ENCODE measurements at regions not wholly inside any gene's neighbourhood (a gene's known extent, or its start where the extent isn't known, plus 50 kb on each side); places are given as distances from the start of the nearest gene placed in this dataset.

- Mint-ChIP-seq H3K36me3 (ENCODE audit: low read depth, unreplicated experiment) (no peaks in the 10 kb centered on the region), H3K4me3 (ENCODE audit: unreplicated experiment) (no peak overlapping the region), H3K27ac (ENCODE audit: unreplicated experiment) (no peak overlapping the region), H3K4me1 (ENCODE audit: unreplicated experiment) (peaks cover 6% of the 10 kb centered on the region), H3K9me3 (ENCODE audit: unreplicated experiment) (no peaks in the 10 kb centered on the region), H3K27me3 (ENCODE audit: unreplicated experiment) (peaks cover 4% of the 10 kb centered on the region)
- no peak for TF ChIP-seq CTCF (IDR thresholded peaks at IDR 0.05; ENCODE audit: unreplicated experiment)
- DNase-seq (ENCODE audit: low spot score) = no peak
Observed at GRCh38 chr19:31674503-31675192, 325.4 kb upstream of the TSHZ3 start.

DNA sequence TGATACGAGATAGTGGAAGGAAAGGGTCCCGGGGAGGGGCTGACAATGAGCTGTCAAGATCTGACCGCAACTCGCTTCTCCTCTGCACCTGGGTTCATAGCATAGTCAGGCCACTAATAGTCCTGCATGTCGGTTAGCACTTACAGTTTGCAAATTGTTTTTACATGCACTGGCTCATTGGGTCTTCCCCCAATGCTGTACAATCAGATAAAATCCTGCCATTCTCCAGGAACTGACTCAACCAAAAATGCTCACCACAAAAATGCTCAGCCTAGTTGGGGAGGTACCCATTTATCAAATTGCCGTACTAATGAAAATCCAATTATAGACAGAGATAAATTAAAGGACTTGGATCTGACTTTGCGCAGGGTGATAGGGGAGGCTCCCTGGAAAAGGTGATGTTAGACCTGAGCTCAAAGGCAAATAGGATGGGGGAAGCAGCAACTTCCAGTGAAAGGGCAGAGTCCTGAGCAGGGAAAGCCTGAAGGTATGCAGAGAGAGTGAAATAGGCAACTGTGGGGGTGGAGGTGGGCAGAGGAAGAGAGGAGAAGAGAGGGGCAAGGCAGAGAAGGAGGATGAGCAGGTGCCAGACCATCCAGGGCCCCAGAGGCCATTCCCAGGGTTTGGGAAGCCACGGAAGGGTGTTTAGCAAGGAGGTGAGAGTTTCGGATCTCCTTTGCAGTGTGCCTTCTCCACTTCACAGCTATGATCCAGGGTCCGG, 326.1 kb upstream of the TSHZ3 start:
- DNase-seq (ENCODE audit: low spot score) = no peak
- H3K9me3 Mint-ChIP-seq (ENCODE audit: unreplicated experiment) = no peaks in the 10 kb centered on the region
- peaks cover 4% of the 10 kb centered on the region for H3K27me3 Mint-ChIP-seq (ENCODE audit: unreplicated experiment)
- no peak overlapping the region for H3K4me3 Mint-ChIP-seq (ENCODE audit: unreplicated experiment)
- no peak for TF ChIP-seq CTCF (IDR thresholded peaks at IDR 0.05; ENCODE audit: unreplicated experiment)
- H3K4me1 Mint-ChIP-seq (ENCODE audit: unreplicated experiment) = peaks cover 6% of the 10 kb centered on the region
- no peak overlapping the region for H3K27ac Mint-ChIP-seq (ENCODE audit: unreplicated experiment)
- no peaks in the 10 kb centered on the region for H3K36me3 Mint-ChIP-seq (ENCODE audit: low read depth, unreplicated experiment)

DNA sequence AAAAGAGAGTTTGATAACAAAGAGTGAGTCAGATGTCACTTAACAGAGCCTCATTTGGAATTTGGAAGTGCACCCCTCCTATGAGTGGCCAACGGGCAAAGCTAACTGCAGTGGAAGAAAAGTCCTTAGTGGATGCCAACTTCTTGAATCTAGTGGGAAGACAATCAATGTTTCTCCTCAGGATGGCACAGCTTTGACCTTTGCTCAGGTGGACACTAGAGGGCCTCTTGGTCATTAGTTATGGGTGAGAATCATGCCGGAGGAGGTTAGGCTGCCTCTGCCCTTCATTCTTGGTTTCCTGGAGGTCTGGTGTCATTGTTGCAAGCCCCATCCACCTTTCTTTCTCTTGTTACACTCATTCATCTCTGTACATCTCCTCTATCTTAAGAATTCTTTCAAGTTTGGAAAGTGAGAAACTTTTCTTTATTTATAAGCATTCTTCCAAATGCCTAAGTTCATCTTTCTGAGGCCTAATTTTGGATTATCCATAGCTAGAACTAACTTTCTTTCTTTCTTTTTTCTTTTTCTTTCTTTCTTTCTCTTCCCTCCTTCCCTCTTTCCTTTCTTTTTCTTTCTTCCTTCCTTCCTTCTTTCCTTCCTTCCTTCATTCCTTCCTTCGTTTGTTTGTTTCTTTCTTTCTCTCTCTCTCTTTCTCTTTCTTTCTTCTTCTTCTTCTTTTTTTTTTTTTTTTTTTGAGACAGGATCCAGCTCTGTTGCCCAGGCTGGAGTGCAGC, 327.2 kb upstream of the TSHZ3 start:
- H3K36me3 Mint-ChIP-seq (ENCODE audit: low read depth, unreplicated experiment) = no peaks in the 10 kb centered on the region
- no peak overlapping the region for H3K4me3 Mint-ChIP-seq (ENCODE audit: unreplicated experiment)
- H3K27ac Mint-ChIP-seq (ENCODE audit: unreplicated experiment) = no peak overlapping the region
- TF ChIP-seq CTCF (IDR thresholded peaks at IDR 0.05; ENCODE audit: unreplicated experiment) = peak; percentile 28
- peak; percentile 38 for DNase-seq (ENCODE audit: low spot score)
- no peaks in the 10 kb centered on the region for H3K9me3 Mint-ChIP-seq (ENCODE audit: unreplicated experiment)
- peaks cover 4% of the 10 kb centered on the region for H3K27me3 Mint-ChIP-seq (ENCODE audit: unreplicated experiment)
- H3K4me1 Mint-ChIP-seq (ENCODE audit: unreplicated experiment) = peaks cover 7% of the 10 kb centered on the region

DNA sequence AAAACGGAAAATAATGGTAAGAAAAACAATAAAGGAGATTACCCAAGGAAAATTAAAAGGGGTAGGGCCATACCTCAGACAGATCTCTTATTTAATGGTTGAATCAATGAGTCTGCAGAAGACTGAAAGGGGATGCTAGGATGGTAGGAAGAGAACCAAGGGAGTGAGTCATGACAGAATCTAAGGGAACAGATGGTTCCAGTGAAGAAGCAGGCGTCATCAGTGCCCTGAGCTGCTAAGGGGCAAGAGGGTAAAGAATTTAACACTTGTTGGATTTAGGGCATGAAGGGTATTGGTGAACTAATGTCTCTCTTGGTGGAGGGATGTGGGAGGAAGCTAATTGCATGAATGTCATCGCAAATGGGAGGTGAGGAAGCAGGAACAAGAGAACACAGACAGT, 329.2 kb upstream of the TSHZ3 start:
- no peak for TF ChIP-seq CTCF (IDR thresholded peaks at IDR 0.05; ENCODE audit: unreplicated experiment)
- DNase-seq (ENCODE audit: low spot score) = no peak
- H3K4me3 Mint-ChIP-seq (ENCODE audit: unreplicated experiment) = no peak overlapping the region
- no peaks in the 10 kb centered on the region for H3K9me3 Mint-ChIP-seq (ENCODE audit: unreplicated experiment)
- peaks cover 2% of the 10 kb centered on the region for H3K27me3 Mint-ChIP-seq (ENCODE audit: unreplicated experiment)
- H3K4me1 Mint-ChIP-seq (ENCODE audit: unreplicated experiment) = peaks cover 7% of the 10 kb centered on the region
- no peak overlapping the region for H3K27ac Mint-ChIP-seq (ENCODE audit: unreplicated experiment)
- H3K36me3 Mint-ChIP-seq (ENCODE audit: low read depth, unreplicated experiment) = no peaks in the 10 kb centered on the region

Measured in endothelial cell (in vitro differentiated cells).